Stimulated activated CD4-positive, alpha-beta T cell treated with anti-CD3 and anti-CD28 coated beads, Interleukin-4, amount 100 ng/mL, for 4 hours (primary cell): ENCODE measurements at regions not wholly inside any gene's neighbourhood (a gene's known extent, or its start where the extent isn't known, plus 50 kb on each side); places are given as distances from the start of the nearest gene placed in this dataset.

Experiments
- DNase-seq, 2 experiments: peaks; one replicate each; pipeline ENCODE4 v3.0.0-alpha.2; 2020

- DNase-seq: no peak
Observed at GRCh38 chr6:164274493-164274892, 860.0 kb downstream of the QKI start.

- no peak for DNase-seq
Observed at GRCh38 chr6:164273491-164273890, 859.0 kb downstream of the QKI start.

- no peak for DNase-seq
Observed at GRCh38 chr6:164266851-164267250, 852.3 kb downstream of the QKI start.

- DNase-seq: no peak
Observed at GRCh38 chr6:164262348-164262747, 847.8 kb downstream of the QKI start.

- no peak for DNase-seq
Observed at GRCh38 chr6:164258421-164258820, 843.9 kb downstream of the QKI start.

DNA sequence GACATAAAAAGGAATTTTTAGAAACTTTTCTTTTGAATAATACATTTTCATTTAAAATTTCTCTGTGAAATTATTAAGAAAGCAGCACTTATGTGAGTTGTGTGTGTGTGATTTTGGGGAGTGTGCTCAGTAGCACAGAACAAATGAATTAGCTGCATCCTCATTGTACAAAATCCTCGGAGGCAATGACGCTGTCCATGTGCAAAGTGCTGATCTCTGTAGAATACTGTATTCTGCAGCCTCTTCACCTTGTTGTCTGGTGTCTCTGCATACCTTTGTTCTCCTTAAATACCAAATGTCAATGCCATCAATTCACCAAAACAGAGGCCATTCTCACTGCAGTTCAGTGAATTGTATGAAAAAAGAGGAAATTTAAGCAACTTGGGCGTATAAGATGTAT, 838.4 kb downstream of the QKI start:
- no peak for DNase-seq

GRCh38 chr6:164252291-164252690, 837.8 kb downstream of the QKI start:
- no peak for DNase-seq

DNA sequence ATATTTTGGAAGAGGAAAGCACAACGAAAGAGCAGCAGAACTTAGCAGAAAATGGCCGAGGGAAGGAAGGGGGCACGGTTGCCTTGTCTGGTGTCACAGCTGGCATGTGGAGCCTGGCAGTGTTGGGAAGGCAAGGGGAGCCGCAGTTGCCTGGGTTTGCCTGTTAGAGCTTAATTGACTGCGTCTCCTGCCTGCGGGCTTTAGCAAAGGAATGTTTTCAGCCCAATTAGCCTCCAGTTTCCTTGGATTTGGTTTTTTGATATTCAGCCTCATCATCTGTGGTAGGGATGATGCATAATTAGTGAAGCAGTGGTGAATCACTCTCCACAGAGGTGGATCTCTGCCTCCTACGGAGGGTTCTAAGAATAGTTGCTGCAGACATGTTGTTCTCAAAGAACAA, 832.6 kb downstream of the QKI start:
- no peak for DNase-seq

DNA sequence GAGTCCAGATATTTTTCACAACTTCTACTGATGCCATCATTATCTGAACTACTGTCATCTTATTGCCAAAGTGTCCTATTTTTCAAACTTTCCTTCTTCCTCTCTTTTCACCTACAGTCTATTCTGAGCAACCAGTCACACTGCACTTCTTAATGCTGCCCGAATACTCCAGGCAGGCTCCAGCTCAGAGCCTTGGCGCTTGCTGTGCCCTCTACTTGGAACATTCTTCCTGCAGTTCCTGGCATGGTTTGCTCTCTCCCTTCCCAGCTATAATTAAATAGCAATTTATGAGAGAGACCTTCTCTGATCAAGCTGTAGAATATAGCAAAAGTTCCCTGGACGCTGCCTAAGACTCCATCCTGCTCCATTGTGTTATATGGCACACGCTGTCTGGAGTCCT, 831.6 kb downstream of the QKI start:
- no peak for DNase-seq

GRCh38 chr6:164243949-164244348, 829.4 kb downstream of the QKI start:
- no peak for DNase-seq

DNA sequence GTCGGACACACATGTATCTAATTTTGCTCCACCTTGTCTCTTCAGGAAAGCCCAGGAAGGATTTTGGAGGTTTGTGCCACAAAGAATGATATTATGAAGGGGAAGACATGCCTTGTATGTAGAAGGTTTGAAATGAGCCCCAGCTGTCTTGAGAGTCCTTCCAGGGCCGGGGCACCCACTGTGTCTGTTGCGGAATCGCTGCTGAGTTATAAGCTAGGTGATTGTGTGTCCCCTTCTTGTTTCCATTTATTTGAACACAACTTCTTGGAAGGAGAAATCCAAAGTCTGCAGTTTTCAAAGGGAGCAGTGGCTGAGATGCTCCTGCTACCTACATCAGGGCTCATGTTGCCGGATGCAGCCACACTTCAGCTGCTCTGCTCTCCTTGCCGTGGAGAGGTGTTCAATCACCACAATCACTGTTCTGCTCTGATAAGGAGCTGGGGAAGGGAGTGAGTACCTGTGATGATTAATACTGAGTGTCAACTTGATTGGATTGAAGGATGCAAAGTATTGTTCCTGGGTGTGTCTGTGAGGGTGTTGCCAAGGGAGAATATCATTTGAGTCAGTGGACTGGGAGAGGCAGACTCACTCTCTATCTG, 828.6 kb downstream of the QKI start:
- DNase-seq: no peak

DNA sequence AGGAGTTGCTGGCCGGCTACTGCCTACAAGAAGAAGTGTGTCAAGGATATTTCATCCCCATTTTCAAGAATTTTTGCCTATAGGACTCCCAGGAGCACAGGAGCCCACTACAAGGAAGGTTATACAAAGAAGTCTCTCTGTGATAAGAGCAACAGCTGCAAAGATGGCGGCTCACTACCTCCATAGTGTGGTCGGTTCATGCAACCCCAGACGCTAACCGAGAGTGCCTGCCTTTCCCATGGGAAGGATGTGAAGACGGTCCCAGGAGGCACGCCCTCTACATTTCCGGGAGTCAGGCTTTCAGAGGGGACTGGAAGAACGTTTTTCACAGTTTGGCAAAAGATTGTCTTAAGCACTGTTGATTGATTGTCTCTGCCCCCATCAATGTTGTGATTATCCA, 816.3 kb downstream of the QKI start:
- DNase-seq: no peak

DNA sequence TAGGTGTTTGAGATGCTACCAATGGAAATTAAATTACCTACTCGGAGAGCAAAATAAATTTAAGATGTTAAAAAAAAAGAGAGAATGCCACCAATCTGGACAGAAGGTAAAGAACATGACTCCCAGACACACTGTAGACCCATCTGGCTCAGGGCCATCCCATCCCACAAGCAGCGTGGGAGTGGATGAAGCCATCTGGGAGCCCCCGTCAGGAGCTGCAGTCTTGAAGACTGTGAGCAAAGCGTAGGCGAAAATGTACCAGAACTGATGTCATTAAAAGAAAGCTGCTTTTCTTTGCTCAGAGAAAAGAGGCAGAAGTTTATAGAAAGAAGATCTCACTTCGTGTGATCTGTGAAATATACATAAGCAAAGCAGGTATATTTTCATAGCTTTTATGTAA, 815.7 kb downstream of the QKI start:
- no peak for DNase-seq

DNA sequence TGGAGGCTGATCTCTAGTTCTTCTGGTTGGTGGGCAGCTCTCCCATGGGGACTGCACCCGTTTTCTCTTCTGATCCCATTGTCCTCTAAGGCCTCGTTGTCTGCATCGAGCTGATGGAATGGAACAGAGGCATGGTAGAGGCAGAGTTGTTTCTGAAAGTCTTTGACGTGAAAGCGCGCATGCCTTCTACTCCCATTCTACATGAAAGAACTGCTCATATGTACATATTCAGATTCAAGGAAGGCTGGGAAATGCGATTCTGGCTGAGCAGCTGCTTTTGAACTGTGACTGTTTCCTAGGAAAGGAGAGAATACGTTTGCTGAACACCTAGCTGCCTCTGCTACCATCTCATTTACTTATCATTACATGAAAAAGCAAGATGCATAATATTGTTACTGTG, 815.2 kb downstream of the QKI start:
- DNase-seq: no peak

DNA sequence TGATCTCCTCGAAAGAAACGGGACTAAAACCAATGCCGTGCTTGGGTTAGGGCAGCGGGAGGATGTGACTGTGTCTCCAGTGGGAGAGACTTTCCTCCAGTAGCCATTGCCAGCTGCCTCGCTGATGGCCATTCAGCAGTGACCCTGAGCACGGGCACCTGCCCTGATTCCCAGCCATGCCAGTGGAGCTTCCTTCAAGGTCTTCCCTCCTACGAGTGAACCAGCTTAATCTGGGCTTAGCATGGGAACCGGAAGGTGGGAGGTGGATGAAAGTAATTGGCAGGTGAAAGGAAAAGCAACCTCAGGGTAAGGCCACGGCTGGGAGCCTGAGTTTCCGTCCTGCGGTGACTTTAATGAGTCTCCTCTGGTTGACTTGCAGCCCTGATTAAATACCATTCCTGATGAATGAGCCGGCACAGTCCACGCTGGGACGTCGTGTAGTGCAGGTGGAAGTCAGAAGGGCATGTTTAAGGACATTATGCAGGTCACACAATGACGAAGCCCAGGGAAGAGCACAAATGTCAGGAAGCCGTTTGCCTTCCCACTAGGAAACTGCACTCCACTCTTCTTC, 813.5 kb downstream of the QKI start:
- DNase-seq: no peak

- DNase-seq: no peak
Observed at GRCh38 chr6:164216839-164217238, 802.3 kb downstream of the QKI start.

- no peak for DNase-seq
Observed at GRCh38 chr6:164216368-164216767, 801.9 kb downstream of the QKI start.

DNA sequence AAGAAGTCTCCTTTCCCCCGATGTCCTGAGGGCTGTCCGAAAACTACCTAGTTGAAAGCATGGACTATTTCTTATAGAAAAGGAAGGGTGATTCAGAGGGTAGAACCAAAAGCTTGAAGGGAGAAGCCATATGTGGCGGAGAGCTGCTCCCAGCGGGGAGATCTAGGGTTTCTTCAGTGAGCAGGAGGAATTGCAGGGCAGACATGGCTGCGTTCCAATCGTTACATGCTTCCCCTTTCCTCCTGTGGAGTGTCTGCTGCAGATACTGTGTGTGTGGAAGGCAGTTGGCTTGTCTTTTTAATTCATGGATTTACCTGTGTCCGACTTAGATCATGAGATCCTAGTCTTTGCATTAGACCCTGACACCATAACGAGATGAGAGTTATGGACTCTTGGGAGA, 799.5 kb downstream of the QKI start:
- no peak for DNase-seq

DNA sequence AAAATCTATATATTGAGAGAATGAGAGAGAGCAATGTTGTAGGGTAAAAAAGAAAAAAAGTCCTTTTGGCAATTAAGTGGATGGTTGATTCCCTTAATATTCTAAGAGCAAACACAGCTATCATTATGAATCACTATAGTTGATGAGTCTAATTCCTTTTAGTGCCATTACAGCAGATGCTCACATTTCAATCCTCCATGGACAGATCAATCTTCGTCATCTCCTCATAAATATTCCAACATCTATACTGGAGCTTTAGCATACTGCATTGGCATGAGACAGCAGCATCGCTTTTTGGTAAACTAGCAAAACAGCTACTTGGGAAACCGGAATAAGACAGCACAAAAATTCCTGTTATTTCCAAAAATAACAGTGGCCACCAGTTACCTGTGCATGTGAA, 796.7 kb downstream of the QKI start:
- DNase-seq: no peak

DNA sequence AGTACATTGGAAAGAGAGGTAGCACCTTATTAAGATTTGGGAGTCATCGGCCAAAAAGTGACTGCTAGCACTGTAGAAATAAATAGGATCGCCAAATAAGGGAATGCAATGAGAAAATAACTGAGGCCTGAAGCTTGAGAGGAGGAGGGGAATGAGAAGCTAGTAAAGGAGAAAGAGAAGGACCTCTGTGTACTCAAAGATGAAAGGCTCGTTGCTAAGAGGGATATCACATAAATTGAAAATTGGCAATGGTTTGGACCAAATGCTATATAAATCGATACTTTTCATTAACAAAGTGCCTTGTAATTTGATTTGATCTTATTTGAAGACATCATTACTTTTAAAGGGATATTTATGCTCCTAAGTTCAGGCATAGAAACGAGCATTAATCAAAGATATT, 796.3 kb downstream of the QKI start:
- DNase-seq: no peak

GRCh38 chr6:164210323-164210722, 795.8 kb downstream of the QKI start:
- no peak for DNase-seq

GRCh38 chr6:164208371-164208770, 793.9 kb downstream of the QKI start:
- DNase-seq: no peak

GRCh38 chr6:164206807-164207423, 792.4 kb downstream of the QKI start:
- no peak for DNase-seq

DNA sequence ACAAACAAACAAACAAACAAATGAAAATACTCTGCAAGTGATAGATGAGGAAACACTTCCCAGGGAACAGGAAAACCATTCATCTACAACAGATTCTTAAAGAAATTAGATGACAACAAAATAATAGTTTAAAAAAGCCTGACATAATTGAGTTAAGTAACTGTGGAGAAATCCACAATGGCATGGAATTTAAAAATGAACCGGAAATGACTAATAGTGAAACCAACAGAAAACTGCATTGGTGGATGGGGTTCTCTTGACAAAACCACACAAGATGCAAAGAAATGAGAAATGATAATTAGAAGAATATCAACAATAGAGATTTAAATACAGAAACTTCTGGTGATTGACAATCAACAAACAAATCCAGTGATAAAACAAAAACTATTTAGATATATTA, 785.6 kb downstream of the QKI start:
- no peak for DNase-seq

GRCh38 chr6:164195942-164196281, 781.4 kb downstream of the QKI start:
- DNase-seq: no peak
